ENCODE measurements at regions not wholly inside any gene's neighbourhood (a gene's known extent, or its start where the extent isn't known, plus 50 kb on each side); places are given as distances from the start of the nearest gene placed in this dataset.

GRCh38 chr4:45007508-45007907, 281.2 kb upstream of the GNPDA2 start:
- TF ChIP-seq CTCF (IDR thresholded peaks at IDR 0.05; ENCODE audit: poor library complexity, severe bottlenecking) (no peak), RAD21 (conservative IDR thresholded peaks at IDR 0.05) (no peak), EZH2 (IDR thresholded peaks at IDR 0.05; ENCODE audit: borderline replicate concordance, insufficient read depth, low read length, poor library complexity, severe bottlenecking) (no peak)
